ENCODE measurements at regions not wholly inside any gene's neighbourhood (a gene's known extent, or its start where the extent isn't known, plus 50 kb on each side); places are given as distances from the start of the nearest gene placed in this dataset.

DNA sequence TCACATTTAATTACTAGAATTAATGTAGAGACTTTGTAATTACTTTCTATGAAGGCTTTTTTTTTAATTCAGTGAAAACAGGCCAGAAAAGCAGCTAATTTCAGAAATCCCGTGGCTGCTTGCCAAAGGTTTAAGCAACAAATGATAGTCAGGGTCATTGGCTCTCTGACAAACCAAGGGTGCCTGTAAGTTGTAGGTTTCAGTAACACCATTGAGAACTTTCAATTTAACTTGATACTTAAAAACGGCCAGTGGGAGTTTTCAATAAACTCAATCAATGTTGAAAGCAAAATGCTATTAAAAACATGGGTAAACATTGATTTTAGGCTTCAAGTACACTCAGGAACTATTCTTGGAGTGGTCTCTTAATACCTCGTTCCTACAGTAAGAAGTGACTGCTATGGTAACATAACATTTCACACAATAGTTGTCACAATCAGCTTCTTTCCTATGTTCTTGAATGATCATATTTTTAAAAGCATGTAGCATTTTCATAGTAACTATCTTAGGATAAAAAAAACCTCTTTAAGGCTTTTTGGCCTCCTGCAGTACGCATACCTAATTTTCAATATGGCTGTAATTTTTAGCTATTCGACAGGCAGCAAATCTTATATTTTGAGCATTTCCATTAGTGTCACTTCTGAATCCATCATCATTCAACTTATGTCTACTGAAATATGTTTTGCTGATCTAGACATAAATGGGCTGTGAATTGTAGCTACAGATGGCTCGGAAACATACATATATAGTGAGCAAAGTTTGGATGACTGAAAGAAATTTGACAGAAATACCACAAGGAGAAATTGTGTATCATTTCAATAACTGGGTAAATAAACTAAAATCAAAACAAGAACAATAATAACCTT lies 592.1 kb upstream of the GBE1 start:
- ChIA-PET POLR2A (interaction anchor here (0.6 kb wide), 1 partner anchor 529 kb away, joined by 3 read pairs; no protein-coding TSS in a partner anchor), CTCF (ENCODE audit: low intra/inter-chr PET ratio) (no interaction called here)
- Histone ChIP-seq H2AFZ (ENCODE audit: low read depth, low read length) (no peak overlapping the region), H3K9me1 (ENCODE audit: control insufficient read depth, insufficient read depth, low read length) (no peaks in the 10 kb centered on the region), H4K20me1 (replicated peaks; ENCODE audit: control insufficient read depth, insufficient read depth, low read length) (no peaks in the 10 kb centered on the region), H3K9ac (ENCODE audit: insufficient read depth in 1 of 2, low read depth in 2 of 2, low read length in 2 of 2) (no peak overlapping the region), H3K9me3 (replicated peaks; ENCODE audit: control insufficient read depth, insufficient read depth, low read depth, low read length) (no peaks in the 10 kb centered on the region), H3K4me1 (replicated peaks in 1 of 2; ENCODE audit: control insufficient read depth in 2 of 2, insufficient read depth in 2 of 2, low read length in 2 of 2) (no peaks in the 10 kb centered on the region), H3K79me2 (ENCODE audit: control insufficient read depth, insufficient read depth, low read length) (no peaks in the 10 kb centered on the region), H3K27ac (ENCODE audit: extremely low read depth, low read depth, low read length) (no peak overlapping the region), H3K27me3 (ENCODE audit: control insufficient read depth in 2 of 2, insufficient read depth in 2 of 2, low read length in 2 of 2) (no peaks in the 10 kb centered on the region), H3K4me2 (ENCODE audit: insufficient read depth, low read length) (no peak overlapping the region), H3K36me3 (ENCODE audit: control insufficient read depth, insufficient read depth, low read length) (no peaks in the 10 kb centered on the region), H3K4me3 (no peak overlapping the region)
- 2% methylated on average over 6 of the region's 6 CpGs for WGBS (ENCODE audit: insufficient coverage, low coverage, missing lambda C conversion rate)
- intact Hi-C loops (cut with micrococcal nuclease) (no loop called here), in situ Hi-C loops (cut with MboI) (no loop called here)
- DNase-seq (ENCODE audit: extremely low read depth in 1 of 4, low spot score in 3 of 4) (no peak), ATAC-seq (no peak), FAIRE-seq (no peak)
- no TSS peak for BruUV-seq (replicated peaks)
- TF ChIP-seq ZNF444 (CRISPR knock-in tag; IDR thresholded peaks at IDR 0.05): no peak
- TF ChIP-seq, protein P1, sequence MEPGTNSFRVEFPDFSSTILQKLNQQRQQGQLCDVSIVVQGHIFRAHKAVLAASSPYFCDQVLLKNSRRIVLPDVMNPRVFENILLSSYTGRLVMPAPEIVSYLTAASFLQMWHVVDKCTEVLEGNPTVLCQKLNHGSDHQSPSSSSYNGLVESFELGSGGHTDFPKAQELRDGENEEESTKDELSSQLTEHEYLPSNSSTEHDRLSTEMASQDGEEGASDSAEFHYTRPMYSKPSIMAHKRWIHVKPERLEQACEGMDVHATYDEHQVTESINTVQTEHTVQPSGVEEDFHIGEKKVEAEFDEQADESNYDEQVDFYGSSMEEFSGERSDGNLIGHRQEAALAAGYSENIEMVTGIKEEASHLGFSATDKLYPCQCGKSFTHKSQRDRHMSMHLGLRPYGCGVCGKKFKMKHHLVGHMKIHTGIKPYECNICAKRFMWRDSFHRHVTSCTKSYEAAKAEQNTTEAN (CRISPR knock-in tag; IDR thresholded peaks at IDR 0.05): no peak
- TF ChIP-seq, protein P2, sequence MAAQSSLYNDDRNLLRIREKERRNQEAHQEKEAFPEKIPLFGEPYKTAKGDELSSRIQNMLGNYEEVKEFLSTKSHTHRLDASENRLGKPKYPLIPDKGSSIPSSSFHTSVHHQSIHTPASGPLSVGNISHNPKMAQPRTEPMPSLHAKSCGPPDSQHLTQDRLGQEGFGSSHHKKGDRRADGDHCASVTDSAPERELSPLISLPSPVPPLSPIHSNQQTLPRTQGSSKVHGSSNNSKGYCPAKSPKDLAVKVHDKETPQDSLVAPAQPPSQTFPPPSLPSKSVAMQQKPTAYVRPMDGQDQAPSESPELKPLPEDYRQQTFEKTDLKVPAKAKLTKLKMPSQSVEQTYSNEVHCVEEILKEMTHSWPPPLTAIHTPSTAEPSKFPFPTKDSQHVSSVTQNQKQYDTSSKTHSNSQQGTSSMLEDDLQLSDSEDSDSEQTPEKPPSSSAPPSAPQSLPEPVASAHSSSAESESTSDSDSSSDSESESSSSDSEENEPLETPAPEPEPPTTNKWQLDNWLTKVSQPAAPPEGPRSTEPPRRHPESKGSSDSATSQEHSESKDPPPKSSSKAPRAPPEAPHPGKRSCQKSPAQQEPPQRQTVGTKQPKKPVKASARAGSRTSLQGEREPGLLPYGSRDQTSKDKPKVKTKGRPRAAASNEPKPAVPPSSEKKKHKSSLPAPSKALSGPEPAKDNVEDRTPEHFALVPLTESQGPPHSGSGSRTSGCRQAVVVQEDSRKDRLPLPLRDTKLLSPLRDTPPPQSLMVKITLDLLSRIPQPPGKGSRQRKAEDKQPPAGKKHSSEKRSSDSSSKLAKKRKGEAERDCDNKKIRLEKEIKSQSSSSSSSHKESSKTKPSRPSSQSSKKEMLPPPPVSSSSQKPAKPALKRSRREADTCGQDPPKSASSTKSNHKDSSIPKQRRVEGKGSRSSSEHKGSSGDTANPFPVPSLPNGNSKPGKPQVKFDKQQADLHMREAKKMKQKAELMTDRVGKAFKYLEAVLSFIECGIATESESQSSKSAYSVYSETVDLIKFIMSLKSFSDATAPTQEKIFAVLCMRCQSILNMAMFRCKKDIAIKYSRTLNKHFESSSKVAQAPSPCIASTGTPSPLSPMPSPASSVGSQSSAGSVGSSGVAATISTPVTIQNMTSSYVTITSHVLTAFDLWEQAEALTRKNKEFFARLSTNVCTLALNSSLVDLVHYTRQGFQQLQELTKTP (IDR thresholded peaks at IDR 0.05; ENCODE audit: low read depth in 1 of 2, partially characterized antibody in 2 of 2): no peak
- TF ChIP-seq RB1 (IDR thresholded peaks at IDR 0.05; ENCODE audit: low read depth): no peak
- no peak for TF ChIP-seq FOXK2 (conservative IDR thresholded peaks at IDR 0.05 in 1 of 2, IDR thresholded peaks at IDR 0.05 in 1 of 2; ENCODE audit: low read depth in 2 of 2)
- no peak for TF ChIP-seq MEF2A (IDR thresholded peaks at IDR 0.05; ENCODE audit: control insufficient read depth, low read depth, low read length)
- no peak for TF ChIP-seq ZNF217 (CRISPR knock-in tag; IDR thresholded peaks at IDR 0.05)
- TF ChIP-seq HSF4 (CRISPR knock-in tag; IDR thresholded peaks at IDR 0.05; ENCODE audit: borderline replicate concordance): no peak
- TF ChIP-seq SMARCA4 (IDR thresholded peaks at IDR 0.05): no peak
- TF ChIP-seq, protein P3, sequence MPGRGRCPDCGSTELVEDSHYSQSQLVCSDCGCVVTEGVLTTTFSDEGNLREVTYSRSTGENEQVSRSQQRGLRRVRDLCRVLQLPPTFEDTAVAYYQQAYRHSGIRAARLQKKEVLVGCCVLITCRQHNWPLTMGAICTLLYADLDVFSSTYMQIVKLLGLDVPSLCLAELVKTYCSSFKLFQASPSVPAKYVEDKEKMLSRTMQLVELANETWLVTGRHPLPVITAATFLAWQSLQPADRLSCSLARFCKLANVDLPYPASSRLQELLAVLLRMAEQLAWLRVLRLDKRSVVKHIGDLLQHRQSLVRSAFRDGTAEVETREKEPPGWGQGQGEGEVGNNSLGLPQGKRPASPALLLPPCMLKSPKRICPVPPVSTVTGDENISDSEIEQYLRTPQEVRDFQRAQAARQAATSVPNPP (IDR thresholded peaks at IDR 0.05; ENCODE audit: borderline replicate concordance, insufficient read depth, insufficient read length): no peak
- TF ChIP-seq RBFOX2 (IDR thresholded peaks at IDR 0.05; ENCODE audit: low read depth, low read length): no peak
- TF ChIP-seq ZNF239 (CRISPR knock-in tag; IDR thresholded peaks at IDR 0.05): no peak
- no peak for TF ChIP-seq ZNF347 (CRISPR knock-in tag; IDR thresholded peaks at IDR 0.05; ENCODE audit: low read depth)
- no peak for TF ChIP-seq FUS (optimal IDR thresholded peaks at IDR 0.05; ENCODE audit: low read depth, low read length)
- TF ChIP-seq RAD21 (CRISPR knock-in tag; conservative IDR thresholded peaks at IDR 0.05 in 1 of 2, IDR thresholded peaks at IDR 0.05 in 1 of 2): no peak
